Neutrophil (primary cell): ENCODE measurements at regions not wholly inside any gene's neighbourhood (a gene's known extent, or its start where the extent isn't known, plus 50 kb on each side); places are given as distances from the start of the nearest gene placed in this dataset.

Experiments
- H3K27ac ChIP-seq: fragments of 200-600 bp; sonication (generic); 2 replicates; pipeline ENCODE4 v1.5.1; 2016; ENCODE audit warnings: mild to moderate bottlenecking, moderate library complexity
- H3K27me3 ChIP-seq: fragments of 200-600 bp; sonication (generic); 2 replicates; pipeline ENCODE4 v1.6.0; 2016; ENCODE audit warnings: mild to moderate bottlenecking
- H3K36me3 ChIP-seq: fragments of 200-600 bp; sonication (generic); 2 replicates; pipeline ENCODE4 v1.5.1; 2017
- H3K4me1 ChIP-seq, 2 experiments: fragments of 200-600 bp in 1 of 2; sonication (generic) in 1 of 2; 1 replicate in 1 of 2; 2 replicates in 1 of 2; pipeline versions ENCODE4 v1.5.1 to v1.6.1; 2013 to 2016; ENCODE audit warnings: low read depth in 1 of 2, low read length in 1 of 2, mild to moderate bottlenecking in 1 of 2, moderate library complexity in 1 of 2; ENCODE audit not compliant: control insufficient read depth in 1 of 2, insufficient read depth in 1 of 2
- H3K4me3 ChIP-seq, 2 experiments: fragments of 200-600 bp in 1 of 2; sonication (generic) in 1 of 2; 1 replicate in 1 of 2; 2 replicates in 1 of 2; pipeline ENCODE4 v1.5.1; 2013 to 2016; ENCODE audit warnings: low read depth in 1 of 2, low read length in 1 of 2, mild to moderate bottlenecking in 1 of 2, moderate library complexity in 1 of 2
- H3K9me3 ChIP-seq: fragments of 200-600 bp; sonication (generic); 2 replicates; pipeline ENCODE4 v1.5.1; 2016
- CTCF ChIP-seq: fragments of 200-600 bp; sonication (generic); IDR thresholded peaks from 2 replicates; pipeline ENCODE4 v1.5.1; 2016; ENCODE audit warnings: antibody characterized with exemption

DNA sequence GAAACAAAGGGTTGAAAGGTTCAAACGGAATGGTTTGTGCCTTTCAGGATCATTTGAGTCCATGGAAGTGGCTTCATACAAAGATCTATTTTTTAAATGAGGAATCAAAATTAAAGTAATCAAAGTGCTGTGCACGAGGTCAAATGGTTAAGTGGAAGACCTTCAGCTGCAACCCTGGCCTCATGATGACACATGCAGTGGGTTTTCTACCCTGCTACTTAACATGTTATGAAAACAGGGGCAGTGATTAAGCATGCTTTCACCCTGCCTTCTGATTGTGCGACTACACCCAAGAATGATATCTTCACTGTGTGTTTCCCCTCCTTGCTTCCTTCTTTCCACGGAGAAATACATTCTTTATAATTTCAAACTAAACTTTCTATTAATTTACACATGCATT is 604.2 kb downstream of the LRRIQ3 start:
- H3K4me1 ChIP-seq, result no peaks in the 10 kb centered on the region
- no peak overlapping the region for H3K27ac ChIP-seq
- no peak for TF ChIP-seq CTCF
- H3K27me3 ChIP-seq, result no peaks in the 10 kb centered on the region
- no peaks in the 10 kb centered on the region for H3K9me3 ChIP-seq
- no peak overlapping the region for H3K4me3 ChIP-seq
- no peaks in the 10 kb centered on the region for H3K36me3 ChIP-seq

GRCh38 chr1:73593364-73593763 is 604.6 kb downstream of the LRRIQ3 start:
- H3K4me3 ChIP-seq, result no peak overlapping the region
- H3K27ac ChIP-seq, result no peak overlapping the region

GRCh38 chr1:73587080-73587479 is 610.9 kb downstream of the LRRIQ3 start:
- no peak overlapping the region for H3K27ac ChIP-seq
- no peaks in the 10 kb centered on the region for H3K36me3 ChIP-seq

More at GRCh38 chr1:73593364-73593763, 604.6 kb downstream of the LRRIQ3 start:
- Histone ChIP-seq H3K9me3 (no peaks in the 10 kb centered on the region), H3K4me1 (no peaks in the 10 kb centered on the region), H3K27me3 (no peaks in the 10 kb centered on the region), H3K36me3 (no peaks in the 10 kb centered on the region)
- no peak for TF ChIP-seq CTCF

DNA sequence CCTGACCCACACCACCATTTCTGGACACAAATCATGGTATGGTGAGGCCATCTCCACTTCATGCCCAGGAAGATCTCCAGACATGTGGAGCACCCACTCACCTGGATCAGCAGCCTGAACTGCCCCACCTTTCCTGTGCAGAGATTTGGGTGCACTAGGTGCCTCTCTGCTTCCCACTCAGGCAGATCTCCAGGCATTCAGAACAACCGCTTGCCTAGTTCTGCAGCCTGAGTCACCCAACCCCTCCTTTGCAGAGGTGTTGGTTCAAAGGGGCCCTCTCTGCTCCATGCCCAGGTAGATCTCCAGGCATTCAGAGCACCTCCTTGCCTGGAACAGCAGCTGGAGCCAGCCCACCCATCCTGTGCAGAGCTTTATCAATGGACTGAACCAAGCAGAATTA is 620.8 kb downstream of the LRRIQ3 start:
- H3K4me1 ChIP-seq, result no peaks in the 10 kb centered on the region
- H3K27ac ChIP-seq, result no peak overlapping the region
- no peaks in the 10 kb centered on the region for H3K36me3 ChIP-seq
- H3K9me3 ChIP-seq, result no peaks in the 10 kb centered on the region
- TF ChIP-seq CTCF, result no peak
- no peak overlapping the region for H3K4me3 ChIP-seq
- H3K27me3 ChIP-seq, result no peaks in the 10 kb centered on the region

More at GRCh38 chr1:73587080-73587479, 610.9 kb downstream of the LRRIQ3 start:
- no peaks in the 10 kb centered on the region for H3K9me3 ChIP-seq
- TF ChIP-seq CTCF, result no peak
- no peaks in the 10 kb centered on the region for H3K4me1 ChIP-seq
- H3K27me3 ChIP-seq, result no peaks in the 10 kb centered on the region
- no peak overlapping the region for H3K4me3 ChIP-seq

GRCh38 chr1:73576083-73576482 is 621.9 kb downstream of the LRRIQ3 start:
- no peak for TF ChIP-seq CTCF
- Histone ChIP-seq H3K4me1 (no peaks in the 10 kb centered on the region), H3K27ac (no peak overlapping the region), H3K9me3 (no peaks in the 10 kb centered on the region), H3K4me3 (no peak overlapping the region), H3K36me3 (no peaks in the 10 kb centered on the region), H3K27me3 (no peaks in the 10 kb centered on the region)

- Histone ChIP-seq H3K4me1 (no peaks in the 10 kb centered on the region), H3K27me3 (no peaks in the 10 kb centered on the region), H3K9me3 (no peaks in the 10 kb centered on the region), H3K4me3 (no peak overlapping the region), H3K36me3 (no peaks in the 10 kb centered on the region), H3K27ac (no peak overlapping the region)
- no peak for TF ChIP-seq CTCF
These were observed 633.7 kb downstream of the LRRIQ3 start for GRCh38 chr1:73564294-73564693.
